K562 (cell line): ENCODE measurements at regions not wholly inside any gene's neighbourhood (a gene's known extent, or its start where the extent isn't known, plus 50 kb on each side); places are given as distances from the start of the nearest gene placed in this dataset.

Experiments
- ATAC-seq: fragments of 200-7000 bp; cut with Tn5 transposase; 3 replicates; pipeline ENCODE4 v1.9.1; 2020; ENCODE audit warnings: moderate library complexity
- BruUV-seq: library from RNA; stranded (reverse); fragments of 400-500 nt; replicated peaks from 2 replicates; lab custom pipeline; 2021; lab: Mats Ljungman, UMichigan
- CTCF ChIA-PET: fragments of 300-600 bp; formaldehyde crosslinking; extraction: SDS; loops from one replicate; lab custom pipeline; 2021; ENCODE audit warnings: low intra/inter-chr PET ratio; lab: Yijun Ruan, JAX
- POLR2A ChIA-PET: fragments of 300-600, 350-650 bp; sonication (Branson Sonifier 250); formaldehyde crosslinking; extraction: SDS; loops from one replicate; lab custom pipeline; 2021; ENCODE audit warnings: antibody characterized with exemption, inconsistent platforms; lab: Yijun Ruan, JAX
- DNase-seq, 4 experiments: peaks; one replicate each; pipeline versions ENCODE4 v3.0.0 to v3.0.0-alpha.2; 2011 to 2018; ENCODE audit warnings: low spot score in 3 of 4, mixed read lengths in 3 of 4; ENCODE audit errors: extremely low read depth in 1 of 4
- FAIRE-seq: peaks from 2 replicates; lab custom pipeline; 2011; peaks lifted over from hg19 to GRCh38; lab: Jason Lieb, UNC
- H2AFZ ChIP-seq: 2 replicates; pipeline ENCODE4 v1.6.0; 2011; ENCODE audit warnings: low read depth, low read length, control low read depth, inconsistent platforms
- H3K27ac ChIP-seq: fragments of 200-600 bp; 3 replicates; pipeline ENCODE4 v1.8.0; 2011; ENCODE audit warnings: low read depth, mild to moderate bottlenecking, control low read depth, inconsistent platforms, low read length, moderate library complexity, mixed read lengths; ENCODE audit errors: extremely low read depth
- H3K27me3 ChIP-seq, 2 experiments: fragments of 300-600 bp in 1 of 2; 2 replicates in 1 of 2; 3 replicates in 1 of 2; pipeline versions ENCODE4 v1.6.0 to v1.8.0; 2011; ENCODE audit warnings: inconsistent platforms in 2 of 2, low read length in 2 of 2, mild to moderate bottlenecking in 1 of 2, mixed read lengths in 1 of 2, moderate library complexity in 1 of 2; ENCODE audit not compliant: control insufficient read depth in 2 of 2, insufficient read depth in 2 of 2
- H3K36me3 ChIP-seq: fragments of 300-600 bp; 3 replicates; pipeline ENCODE4 v1.8.0; 2011; ENCODE audit warnings: mild to moderate bottlenecking, low read length, inconsistent platforms; ENCODE audit not compliant: control insufficient read depth, insufficient read depth
- H3K4me1 ChIP-seq, 2 experiments: fragments of 200-600 bp in 1 of 2; replicated peaks in 1 of 2; 2 replicates in 1 of 2; 3 replicates in 1 of 2; pipeline versions ENCODE4 v1.5.1 to v1.8.0; 2011; ENCODE audit warnings: inconsistent platforms in 2 of 2, low read length in 2 of 2, mild to moderate bottlenecking in 1 of 2, mixed read lengths in 1 of 2, moderate library complexity in 1 of 2; ENCODE audit not compliant: control insufficient read depth in 2 of 2, insufficient read depth in 2 of 2
- H3K4me2 ChIP-seq: 2 replicates; pipeline ENCODE4 v1.6.1; 2011; ENCODE audit warnings: low read length, control low read depth, inconsistent platforms, mixed read lengths; ENCODE audit not compliant: insufficient read depth
- H3K4me3 ChIP-seq: fragments of 200-600 bp; sonication (generic), shearing (Covaris generic); 2 replicates; pipeline ENCODE4 v1.5.1; 2016; ENCODE audit warnings: control low read depth, inconsistent platforms
- H3K79me2 ChIP-seq: fragments of 200-600 bp; 3 replicates; pipeline ENCODE4 v1.8.0; 2011; ENCODE audit warnings: low read length, inconsistent platforms; ENCODE audit not compliant: control insufficient read depth, insufficient read depth
- H3K9ac ChIP-seq, 2 experiments: 2 replicates each; pipeline versions ENCODE4 v1.6.0 to v1.6.1; 2011; ENCODE audit warnings: low read depth in 2 of 2, low read length in 2 of 2, control low read depth in 1 of 2, inconsistent platforms in 1 of 2, mild to moderate bottlenecking in 1 of 2, mixed read lengths in 1 of 2; ENCODE audit not compliant: insufficient read depth in 1 of 2
- H3K9me1 ChIP-seq: one replicate; pipeline ENCODE4 v1.6.0; 2011; ENCODE audit warnings: inconsistent platforms, mild to moderate bottlenecking, low read length, moderate library complexity; ENCODE audit not compliant: control insufficient read depth, insufficient read depth
- H3K9me3 ChIP-seq: replicated peaks from 2 replicates; pipeline ENCODE4 v1.5.1; 2011; ENCODE audit warnings: low read depth, low read length, inconsistent platforms; ENCODE audit not compliant: control insufficient read depth, insufficient read depth
- H4K20me1 ChIP-seq: replicated peaks from 2 replicates; pipeline ENCODE4 v1.6.1; 2011; ENCODE audit warnings: low read length, inconsistent platforms, mixed read lengths; ENCODE audit not compliant: control insufficient read depth, insufficient read depth
- BDP1 ChIP-seq: IDR thresholded peaks from 3 replicates; pipeline ENCODE4 v1.6.1; 2011; ENCODE audit not compliant: insufficient read length, insufficient read depth
- DPF2 ChIP-seq: fragments of 450-650 bp; IDR thresholded peaks from 2 replicates; pipeline ENCODE4 v1.6.1; 2016
- ELK3 ChIP-seq: fragments of 450-650 bp; formaldehyde crosslinking; IDR thresholded peaks from 2 replicates; pipeline ENCODE4 v1.4.0; 2020; ENCODE audit warnings: mild to moderate bottlenecking
- HES1 ChIP-seq: fragments of 450-650 bp; IDR thresholded peaks from 2 replicates; pipeline ENCODE4 v1.6.1; 2016; ENCODE audit warnings: low read depth, mild to moderate bottlenecking, moderate library complexity
- LCOR ChIP-seq: sonication (generic); formaldehyde crosslinking; IDR thresholded peaks from 2 replicates; pipeline ENCODE4 v1.8.0; 2022; ENCODE audit warnings: mild to moderate bottlenecking, missing genetic modification reagents
- MEF2A ChIP-seq: IDR thresholded peaks from 2 replicates; pipeline ENCODE4 v1.6.1; 2011; ENCODE audit warnings: low read depth, mild to moderate bottlenecking, low read length, moderate library complexity; ENCODE audit not compliant: control insufficient read depth
- SNIP1 ChIP-seq: fragments of 450-650 bp; IDR thresholded peaks from 2 replicates; pipeline ENCODE4 v1.7.1; 2017; ENCODE audit warnings: low read depth, mild to moderate bottlenecking
- ZFPM2 ChIP-seq: fragments of 250-450 bp; sonication (Bioruptor Pico); IDR thresholded peaks from 2 replicates; pipeline ENCODE4 v1.5.1; 2022; ENCODE audit warnings: mild to moderate bottlenecking
- WGBS: fragments of 100-300 bp; shearing (Covaris generic); methylation state at CpG from one replicate; pipeline ENCODE4 v1.1.6; 2016; ENCODE audit warnings: low coverage, mixed read lengths; ENCODE audit not compliant: insufficient coverage; ENCODE audit errors: missing lambda C conversion rate; 5-methylcytosine and 5-hydroxymethylcytosine counted together
- in situ Hi-C: fragments of 300-500 bp; cut with MboI; formaldehyde crosslinking; loops from 4 replicates; pipeline ENCODE4 v1.15.0; 2018; ENCODE audit warnings: inconsistent platforms, mixed read lengths
- intact Hi-C: fragments of 100-400 bp; cut with micrococcal nuclease; formaldehyde crosslinking; loops from 2 replicates; pipeline ENCODE4 v1.14.2; 2022
- TF ChIP-seq, protein P1 (sequence below): sonication (generic); formaldehyde crosslinking; IDR thresholded peaks from 2 replicates; pipeline ENCODE4 v1.4.0; 2020; ENCODE audit warnings: mild to moderate bottlenecking, missing genetic modification reagents
- TF ChIP-seq, protein P2 (sequence below): fragments of 450-650 bp; IDR thresholded peaks from 2 replicates; pipeline ENCODE4 v1.6.1; 2016; ENCODE audit warnings: missing biosample characterization, missing genetic modification characterization

GRCh38 chr1:103177108-103177775, 68.9 kb upstream of the COL11A1 start:
- Histone ChIP-seq H3K9me1 (no peaks in the 10 kb centered on the region), H3K27me3 (no peaks in the 10 kb centered on the region), H3K79me2 (no peaks in the 10 kb centered on the region), H3K9me3 (no peaks in the 10 kb centered on the region; the same call in 1 of the 2 replicates), H2AFZ (no peak overlapping the region), H4K20me1 (no peaks in the 10 kb centered on the region), H3K4me3 (no peak overlapping the region), H3K9ac (no peak overlapping the region), H3K36me3 (no peaks in the 10 kb centered on the region), H3K4me1 (no peaks in the 10 kb centered on the region), H3K27ac (no peak overlapping the region), H3K4me2 (no peak overlapping the region)
- DNase-seq (no peak), FAIRE-seq (no peak), ATAC-seq (no peak)
- ChIA-PET CTCF (no interaction called here), POLR2A (no interaction called here)
- in situ Hi-C loops, result no loop called here
- BruUV-seq, result no TSS peak
- WGBS, result 1% methylated on average over 6 of the region's 6 CpGs
- intact Hi-C loops, result no loop called here
- no peak for TF ChIP-seq DPF2
- no peak for TF ChIP-seq MEF2A
- no peak for TF ChIP-seq LCOR (CRISPR knock-in tag)
- TF ChIP-seq BDP1, result no peak
- TF ChIP-seq ELK3 (CRISPR knock-in tag), result no peak
- TF ChIP-seq, protein P1, sequence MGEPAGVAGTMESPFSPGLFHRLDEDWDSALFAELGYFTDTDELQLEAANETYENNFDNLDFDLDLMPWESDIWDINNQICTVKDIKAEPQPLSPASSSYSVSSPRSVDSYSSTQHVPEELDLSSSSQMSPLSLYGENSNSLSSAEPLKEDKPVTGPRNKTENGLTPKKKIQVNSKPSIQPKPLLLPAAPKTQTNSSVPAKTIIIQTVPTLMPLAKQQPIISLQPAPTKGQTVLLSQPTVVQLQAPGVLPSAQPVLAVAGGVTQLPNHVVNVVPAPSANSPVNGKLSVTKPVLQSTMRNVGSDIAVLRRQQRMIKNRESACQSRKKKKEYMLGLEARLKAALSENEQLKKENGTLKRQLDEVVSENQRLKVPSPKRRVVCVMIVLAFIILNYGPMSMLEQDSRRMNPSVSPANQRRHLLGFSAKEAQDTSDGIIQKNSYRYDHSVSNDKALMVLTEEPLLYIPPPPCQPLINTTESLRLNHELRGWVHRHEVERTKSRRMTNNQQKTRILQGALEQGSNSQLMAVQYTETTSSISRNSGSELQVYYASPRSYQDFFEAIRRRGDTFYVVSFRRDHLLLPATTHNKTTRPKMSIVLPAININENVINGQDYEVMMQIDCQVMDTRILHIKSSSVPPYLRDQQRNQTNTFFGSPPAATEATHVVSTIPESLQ, result no peak
- TF ChIP-seq ZFPM2 (CRISPR knock-in tag), result no peak
- TF ChIP-seq HES1, result no peak
- TF ChIP-seq SNIP1, result no peak
- TF ChIP-seq, protein P2, sequence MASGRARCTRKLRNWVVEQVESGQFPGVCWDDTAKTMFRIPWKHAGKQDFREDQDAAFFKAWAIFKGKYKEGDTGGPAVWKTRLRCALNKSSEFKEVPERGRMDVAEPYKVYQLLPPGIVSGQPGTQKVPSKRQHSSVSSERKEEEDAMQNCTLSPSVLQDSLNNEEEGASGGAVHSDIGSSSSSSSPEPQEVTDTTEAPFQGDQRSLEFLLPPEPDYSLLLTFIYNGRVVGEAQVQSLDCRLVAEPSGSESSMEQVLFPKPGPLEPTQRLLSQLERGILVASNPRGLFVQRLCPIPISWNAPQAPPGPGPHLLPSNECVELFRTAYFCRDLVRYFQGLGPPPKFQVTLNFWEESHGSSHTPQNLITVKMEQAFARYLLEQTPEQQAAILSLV, result no peak
